NB4 (cell line): ENCODE measurements at regions not wholly inside any gene's neighbourhood (a gene's known extent, or its start where the extent isn't known, plus 50 kb on each side); places are given as distances from the start of the nearest gene placed in this dataset.

Experiments
- DNase-seq: peaks from one replicate; pipeline ENCODE4 v3.0.0; 2010; ENCODE audit warnings: low read depth
- H3K4me3 ChIP-seq: one replicate; pipeline ENCODE4 v1.5.1; 2011; ENCODE audit warnings: mild to moderate bottlenecking, low read depth, low read length, moderate library complexity
- MYC ChIP-seq: IDR thresholded peaks from 2 replicates; pipeline ENCODE4 v1.6.1; 2011; ENCODE audit warnings: low read depth, low read length
- POLR2A ChIP-seq: IDR thresholded peaks from 2 replicates; pipeline ENCODE4 v1.6.1; 2011; ENCODE audit warnings: mild to moderate bottlenecking; ENCODE audit not compliant: insufficient read length; ENCODE audit errors: extremely low read depth
- TF ChIP-seq, protein P1 (sequence below): IDR thresholded peaks from one replicate; pipeline ENCODE4 v1.5.1; 2012; ENCODE audit warnings: low read depth, low read length
- TF ChIP-seq, protein P2 (sequence below): IDR thresholded peaks from 2 replicates; pipeline ENCODE4 v1.6.1; 2011; ENCODE audit warnings: low read depth, low read length

GRCh38 chr1:13992489-13993285, 292.7 kb downstream of the PRDM2 start:
- no peak for DNase-seq
- no peak overlapping the region for H3K4me3 ChIP-seq
- TF ChIP-seq, protein P1, sequence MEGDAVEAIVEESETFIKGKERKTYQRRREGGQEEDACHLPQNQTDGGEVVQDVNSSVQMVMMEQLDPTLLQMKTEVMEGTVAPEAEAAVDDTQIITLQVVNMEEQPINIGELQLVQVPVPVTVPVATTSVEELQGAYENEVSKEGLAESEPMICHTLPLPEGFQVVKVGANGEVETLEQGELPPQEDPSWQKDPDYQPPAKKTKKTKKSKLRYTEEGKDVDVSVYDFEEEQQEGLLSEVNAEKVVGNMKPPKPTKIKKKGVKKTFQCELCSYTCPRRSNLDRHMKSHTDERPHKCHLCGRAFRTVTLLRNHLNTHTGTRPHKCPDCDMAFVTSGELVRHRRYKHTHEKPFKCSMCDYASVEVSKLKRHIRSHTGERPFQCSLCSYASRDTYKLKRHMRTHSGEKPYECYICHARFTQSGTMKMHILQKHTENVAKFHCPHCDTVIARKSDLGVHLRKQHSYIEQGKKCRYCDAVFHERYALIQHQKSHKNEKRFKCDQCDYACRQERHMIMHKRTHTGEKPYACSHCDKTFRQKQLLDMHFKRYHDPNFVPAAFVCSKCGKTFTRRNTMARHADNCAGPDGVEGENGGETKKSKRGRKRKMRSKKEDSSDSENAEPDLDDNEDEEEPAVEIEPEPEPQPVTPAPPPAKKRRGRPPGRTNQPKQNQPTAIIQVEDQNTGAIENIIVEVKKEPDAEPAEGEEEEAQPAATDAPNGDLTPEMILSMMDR, result no peak
- TF ChIP-seq MYC (no peak), POLR2A (no peak)
- TF ChIP-seq, protein P2, sequence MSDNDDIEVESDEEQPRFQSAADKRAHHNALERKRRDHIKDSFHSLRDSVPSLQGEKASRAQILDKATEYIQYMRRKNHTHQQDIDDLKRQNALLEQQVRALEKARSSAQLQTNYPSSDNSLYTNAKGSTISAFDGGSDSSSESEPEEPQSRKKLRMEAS, result no peak

DNA sequence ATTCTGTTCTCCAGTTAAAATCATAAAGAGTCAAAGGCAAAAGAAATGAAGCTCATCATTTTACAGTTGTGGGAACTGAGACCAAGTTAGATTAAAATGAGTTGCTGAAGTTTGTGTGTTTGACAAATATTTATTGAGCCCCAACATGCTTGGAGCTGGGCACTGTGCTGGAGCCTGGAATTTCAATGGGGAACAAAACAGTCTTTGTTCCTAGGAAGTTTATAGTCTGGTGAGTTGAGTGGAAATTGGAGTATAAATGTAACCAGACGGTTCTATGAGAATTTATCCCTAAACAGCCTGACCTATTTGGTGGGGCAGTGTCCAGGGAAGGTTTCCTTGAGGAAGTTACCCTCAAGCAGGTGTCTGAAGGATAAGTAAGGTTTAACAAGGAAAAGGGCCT, 294.4 kb downstream of the PRDM2 start:
- TF ChIP-seq, protein P2, result no peak
- TF ChIP-seq POLR2A, result no peak
- TF ChIP-seq, protein P1, result no peak
- TF ChIP-seq MYC, result no peak
- no peak for DNase-seq

GRCh38 chr1:13996334-13996733, 296.3 kb downstream of the PRDM2 start:
- no peak overlapping the region for H3K4me3 ChIP-seq
- DNase-seq, result no peak
- TF ChIP-seq, protein P2, result no peak
- TF ChIP-seq POLR2A (no peak), MYC (no peak)
- TF ChIP-seq, protein P1, result no peak

More for the DNA sequence above, 294.4 kb downstream of the PRDM2 start:
- no peak overlapping the region for H3K4me3 ChIP-seq

- DNase-seq, result no peak
- TF ChIP-seq POLR2A, result no peak
- no peak for TF ChIP-seq MYC
- H3K4me3 ChIP-seq, result no peak overlapping the region
These were observed 303.6 kb downstream of the PRDM2 start for GRCh38 chr1:14003552-14003951.

DNA sequence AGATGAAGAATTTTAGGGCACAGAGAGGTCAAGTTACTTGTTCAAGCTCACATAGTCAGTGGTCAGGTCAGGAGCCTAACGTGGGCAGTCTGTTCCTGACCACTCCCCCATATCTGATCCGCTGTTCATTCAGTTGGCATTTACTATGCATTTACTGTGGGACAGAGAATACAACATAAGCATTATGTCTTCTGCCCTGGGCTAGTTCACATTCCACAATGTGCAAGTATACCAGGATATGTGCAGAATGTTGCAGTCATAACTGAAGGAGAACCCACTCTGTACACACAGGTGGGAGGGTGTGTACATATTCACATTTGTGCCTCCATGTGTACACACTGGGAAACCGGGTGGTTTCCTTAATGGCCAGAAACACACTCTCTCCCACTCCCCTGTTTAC, 309.6 kb downstream of the PRDM2 start:
- H3K4me3 ChIP-seq, result no peak overlapping the region
- no peak for DNase-seq
- no peak for TF ChIP-seq POLR2A
- TF ChIP-seq, protein P2, result no peak
- TF ChIP-seq, protein P1, result no peak
- TF ChIP-seq MYC, result no peak

GRCh38 chr1:14010476-14010875, 310.5 kb downstream of the PRDM2 start:
- TF ChIP-seq MYC (no peak), POLR2A (no peak)
- TF ChIP-seq, protein P2, result no peak
- TF ChIP-seq, protein P1, result no peak
- H3K4me3 ChIP-seq, result no peak overlapping the region
- peak; percentile 4 for DNase-seq
